CD4-positive, alpha-beta T cell treated with Interleukin-4 for 1 hour (primary cell): ENCODE measurements at regions not wholly inside any gene's neighbourhood (a gene's known extent, or its start where the extent isn't known, plus 50 kb on each side); places are given as distances from the start of the nearest gene placed in this dataset.

Source experiments
- DNase-seq, 2 donors: peaks; one replicate each; pipeline ENCODE4 v3.0.0-alpha.2; 2020 to 2022

DNA sequence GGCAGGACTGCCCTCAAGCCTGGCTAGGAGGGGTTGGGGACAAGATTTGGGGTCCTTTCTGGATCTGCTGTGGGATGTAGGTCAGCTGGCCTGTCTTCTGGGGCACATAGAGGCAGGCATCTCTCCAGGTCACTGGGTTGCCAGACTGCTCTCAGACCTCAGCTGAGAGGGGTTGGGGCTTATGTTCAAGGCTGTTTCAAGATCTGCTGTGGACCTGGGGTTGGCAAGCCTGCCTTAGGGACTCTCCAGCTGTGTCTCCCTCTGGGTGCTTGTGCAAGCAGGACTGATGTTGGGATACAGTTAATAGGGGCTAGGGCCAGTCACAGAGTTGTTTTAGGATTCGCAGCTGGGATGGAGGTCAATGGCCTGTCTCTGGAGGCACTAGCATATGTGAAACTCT is 363.0 kb upstream of the ST6GAL2 start:
- no peak for DNase-seq

- DNase-seq = no peak
Measured at GRCh38 chr2:107255744-107256143, 369.8 kb upstream of the ST6GAL2 start.

DNA sequence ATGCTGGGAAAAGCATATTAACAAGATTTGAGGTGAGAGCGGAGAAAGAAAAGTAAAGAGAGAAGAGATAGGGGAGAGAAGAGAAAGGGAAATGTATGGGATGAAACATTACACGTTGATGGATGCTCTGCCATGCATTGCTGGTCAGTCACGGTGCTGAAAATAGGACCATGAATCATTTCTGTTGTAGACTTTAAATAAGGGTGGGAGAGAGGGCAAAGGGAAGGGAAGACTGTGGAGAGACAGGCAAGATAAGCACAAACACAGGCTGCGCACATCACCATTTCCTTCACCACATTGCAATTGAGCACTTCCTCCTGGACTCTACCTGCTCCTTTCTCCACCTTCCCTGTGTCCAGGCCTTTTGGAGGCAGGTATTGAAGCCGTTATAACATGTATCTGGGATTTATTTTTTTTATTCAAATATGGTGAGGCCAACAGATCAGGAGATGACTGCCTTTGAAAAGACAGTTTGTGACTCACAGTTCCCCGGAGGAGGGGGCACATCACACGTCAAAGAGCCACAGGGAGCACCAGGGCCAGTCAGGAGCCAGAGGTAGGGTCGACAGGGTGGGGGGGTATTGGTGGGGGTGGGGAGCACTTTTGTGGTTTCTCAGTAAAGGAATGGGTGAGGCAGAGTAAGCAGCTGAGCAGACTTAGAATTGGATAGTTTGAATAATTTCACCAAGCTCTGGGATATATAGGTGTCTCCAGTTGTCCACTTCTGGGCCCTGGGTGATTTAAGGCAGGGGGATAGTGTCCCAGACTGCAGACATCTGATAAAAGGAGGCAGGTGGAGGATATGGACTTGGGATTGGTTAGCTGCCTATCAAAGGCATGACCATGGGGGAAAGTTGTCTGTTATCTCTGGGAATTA is 372.8 kb upstream of the ST6GAL2 start:
- DNase-seq = no peak

GRCh38 chr2:107259408-107260195 is 373.6 kb upstream of the ST6GAL2 start:
- no peak for DNase-seq

GRCh38 chr2:107263628-107264027 is 377.7 kb upstream of the ST6GAL2 start:
- DNase-seq = no peak

DNA sequence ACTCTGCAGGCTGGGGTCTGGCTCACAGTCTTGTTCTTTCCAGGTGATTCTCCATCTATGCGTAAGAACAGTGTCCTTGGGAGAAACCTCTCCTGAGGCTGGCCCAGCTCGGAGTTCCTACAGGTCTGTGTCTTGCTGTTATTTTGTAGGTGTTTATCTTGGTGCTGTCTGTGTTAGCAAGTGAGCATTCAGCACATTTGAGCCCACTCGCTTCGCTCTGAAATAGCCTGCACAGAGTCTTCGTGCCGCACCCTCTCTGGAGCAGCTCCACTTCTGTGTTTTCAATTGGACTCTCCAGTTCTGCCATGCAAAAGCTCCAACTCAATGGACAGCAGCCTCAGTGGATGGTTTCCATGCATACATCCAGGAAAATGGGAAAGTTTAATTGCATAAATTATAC is 378.2 kb upstream of the ST6GAL2 start:
- DNase-seq = no peak

DNA sequence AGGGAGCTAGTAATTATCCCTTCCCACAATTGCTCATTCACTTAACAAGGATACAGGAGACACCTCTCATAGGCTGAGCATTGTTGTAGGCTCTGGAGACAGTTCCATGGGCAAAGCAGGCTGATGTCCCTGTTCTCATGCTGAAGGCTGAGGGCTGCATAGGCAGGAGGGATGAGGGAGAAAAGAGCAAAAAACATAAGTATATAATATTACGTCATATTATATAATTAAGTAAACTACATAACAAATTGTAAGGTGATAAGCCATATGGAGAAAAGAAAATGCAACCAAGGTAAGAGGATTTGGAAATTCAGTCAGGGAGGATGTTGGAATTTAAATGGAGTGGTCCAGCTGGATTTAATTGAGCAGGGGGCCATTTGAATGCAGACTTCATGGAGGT is 380.6 kb upstream of the ST6GAL2 start:
- no peak for DNase-seq

GRCh38 chr2:107267086-107267485 is 381.1 kb upstream of the ST6GAL2 start:
- no peak for DNase-seq

DNA sequence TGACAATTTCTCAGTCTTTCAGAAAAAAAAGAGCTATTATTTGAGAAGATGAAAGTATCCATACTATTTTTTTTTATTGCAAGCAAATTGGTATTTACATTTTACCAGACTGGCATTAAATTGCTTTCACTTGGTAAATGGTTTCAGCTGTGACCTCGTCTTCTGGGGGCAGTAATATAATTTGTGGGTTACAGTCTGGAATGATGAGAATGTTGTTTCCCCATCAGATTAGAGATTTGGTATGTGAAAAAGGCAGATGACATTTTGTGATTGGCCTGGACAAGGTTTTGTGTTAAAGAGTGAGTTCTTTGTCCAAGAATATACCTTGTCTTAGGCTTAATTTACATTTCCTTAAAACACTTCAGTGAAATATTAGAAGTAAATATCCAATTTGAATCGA is 390.1 kb upstream of the ST6GAL2 start:
- no peak for DNase-seq

DNA sequence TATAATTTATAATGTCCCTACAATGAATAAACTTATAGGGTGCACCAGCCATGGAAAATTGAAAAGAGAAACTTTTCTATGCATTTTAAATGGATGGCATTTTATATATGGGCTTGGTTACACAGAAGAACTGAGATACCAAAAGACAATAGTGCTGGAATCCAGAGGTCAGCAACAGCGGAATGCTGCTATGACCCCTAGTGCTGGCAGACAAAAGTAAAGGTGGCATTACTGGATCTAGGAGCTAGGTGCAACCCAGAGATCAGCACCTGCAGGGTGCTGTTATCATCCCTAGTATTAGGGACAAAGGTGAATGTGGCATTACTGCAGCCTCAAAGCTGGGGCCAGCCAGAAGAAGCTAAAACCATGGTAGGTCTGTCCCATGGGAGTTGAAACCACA is 392.7 kb upstream of the ST6GAL2 start:
- no peak for DNase-seq

DNA sequence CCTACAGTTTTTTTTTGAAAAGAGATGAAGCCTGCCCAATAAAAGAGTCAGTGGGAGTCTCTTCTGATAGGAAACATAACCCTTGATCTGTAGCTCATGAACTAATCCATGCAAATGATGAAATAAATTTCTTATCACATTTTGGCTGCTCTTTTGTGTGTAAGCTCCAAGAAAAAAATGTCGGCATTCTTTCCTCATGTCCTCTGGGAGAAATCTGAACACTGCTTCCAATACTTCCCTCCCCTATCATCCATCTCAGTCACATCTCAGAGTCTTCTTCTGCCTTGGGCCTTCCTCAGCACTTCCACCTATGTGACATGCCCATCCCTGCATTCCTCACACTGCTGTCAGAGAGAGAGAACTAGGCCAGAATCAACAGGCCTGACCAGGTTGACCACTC is 395.7 kb upstream of the ST6GAL2 start:
- no peak for DNase-seq

DNA sequence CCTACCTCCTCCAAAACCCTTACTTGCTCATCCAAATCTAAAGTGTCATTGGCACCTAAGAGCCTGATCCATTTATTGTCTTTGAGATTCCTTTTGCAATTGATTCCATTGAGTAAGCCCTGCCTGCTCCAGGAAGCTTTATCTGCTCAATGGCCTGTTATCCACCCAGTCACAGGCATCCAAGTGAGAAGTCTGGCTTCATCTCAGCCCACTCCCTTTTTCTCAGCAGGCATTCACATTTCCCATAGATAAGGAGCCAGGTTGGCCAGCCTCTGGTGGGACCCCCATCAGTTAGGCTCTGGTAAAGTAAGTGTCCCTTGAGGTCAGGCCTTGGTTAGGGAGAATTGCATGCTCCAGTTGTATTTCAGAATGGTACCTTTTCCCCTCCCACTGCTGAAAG is 396.2 kb upstream of the ST6GAL2 start:
- no peak for DNase-seq

DNA sequence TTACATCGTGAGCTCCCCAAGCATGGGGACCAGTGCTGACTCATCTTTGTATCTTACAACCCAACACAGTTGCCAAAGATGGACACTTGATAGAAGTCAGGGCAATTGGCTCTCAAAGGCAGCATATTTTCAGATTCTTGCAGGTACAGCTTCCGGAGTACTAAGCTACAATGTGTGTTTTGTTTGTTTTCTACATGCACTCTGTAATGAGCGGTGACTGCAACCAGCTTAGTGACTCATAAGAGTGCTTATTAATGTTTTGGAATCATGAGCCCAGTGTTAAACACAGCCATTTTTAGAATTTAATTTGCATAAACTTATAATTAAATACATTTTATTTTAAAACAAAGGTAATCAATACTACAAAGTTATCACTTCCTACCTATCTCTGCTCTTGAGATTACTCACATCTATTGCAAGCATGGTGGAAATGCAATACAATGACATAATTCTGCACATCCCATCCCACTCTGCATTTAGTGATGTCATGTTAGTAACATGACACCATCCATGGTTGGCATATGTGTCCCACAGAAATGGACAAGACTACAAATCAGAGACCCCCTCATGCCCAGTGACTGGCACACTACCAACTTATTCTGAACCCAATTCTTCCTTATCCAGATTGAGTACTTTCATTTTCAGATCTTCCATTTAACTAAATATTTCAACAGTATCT is 399.8 kb upstream of the ST6GAL2 start:
- DNase-seq = no peak

- no peak for DNase-seq
Measured at GRCh38 chr2:107290041-107290440, 404.1 kb upstream of the ST6GAL2 start.

- no peak for DNase-seq
Measured at GRCh38 chr2:107303964-107304363, 418.0 kb upstream of the ST6GAL2 start.

GRCh38 chr2:107305966-107306365 is 420.0 kb upstream of the ST6GAL2 start:
- no peak for DNase-seq

DNA sequence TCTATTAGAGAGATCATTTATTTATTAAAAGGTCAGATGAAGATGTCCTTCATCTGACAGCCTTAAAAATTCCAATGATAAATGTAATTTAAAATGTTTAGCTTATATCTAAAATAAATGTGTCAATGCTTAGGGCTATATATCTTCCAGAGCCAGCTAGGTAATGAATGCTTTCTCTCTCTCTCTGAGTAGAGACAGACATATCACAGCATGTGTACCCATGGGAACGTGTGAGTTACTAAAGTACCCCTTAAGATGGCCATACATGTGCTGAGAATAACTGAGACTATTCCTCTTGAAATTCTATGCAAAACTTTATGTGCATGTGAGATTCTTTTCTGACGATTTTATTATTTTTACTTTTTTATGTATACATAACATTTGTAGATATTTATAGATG is 420.9 kb upstream of the ST6GAL2 start:
- DNase-seq = no peak

DNA sequence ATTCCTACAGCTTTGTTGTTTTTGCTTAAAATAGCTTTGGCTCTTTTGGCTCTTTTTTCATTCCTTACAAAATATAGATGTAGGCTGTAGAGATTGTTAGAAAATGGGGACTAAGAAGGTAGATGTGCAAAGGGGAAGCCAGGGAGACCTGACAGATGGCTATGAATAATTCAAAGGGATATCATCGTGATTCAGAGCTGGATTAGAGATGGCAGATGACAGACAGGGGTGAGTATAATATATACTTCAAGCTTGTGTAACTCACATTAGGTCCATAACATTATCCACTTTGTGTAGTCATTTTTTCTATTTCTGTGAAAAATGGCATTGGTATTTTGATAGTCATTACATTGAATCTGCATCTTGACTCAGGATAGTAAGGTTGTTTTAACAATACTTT is 422.9 kb upstream of the ST6GAL2 start:
- no peak for DNase-seq

- no peak for DNase-seq
Measured at GRCh38 chr2:107312240-107312639, 426.3 kb upstream of the ST6GAL2 start.

DNA sequence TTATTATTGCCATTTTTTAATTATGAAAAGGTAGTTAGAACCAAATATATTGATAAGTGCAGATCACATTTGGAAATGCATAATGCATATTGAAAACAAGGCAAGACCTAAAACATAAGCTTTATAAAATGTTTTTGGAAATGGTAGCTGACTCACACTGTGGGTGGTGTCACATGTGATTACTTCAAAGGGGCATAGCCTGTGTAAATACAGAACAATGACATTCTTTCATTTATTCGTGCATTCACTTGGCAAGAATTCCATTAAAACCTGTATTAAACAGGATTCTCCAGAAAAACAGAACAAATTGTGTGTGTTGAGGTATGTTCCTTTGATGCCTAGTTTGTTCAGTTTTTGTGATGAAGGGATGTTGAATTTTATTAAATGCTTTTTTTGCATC is 427.3 kb upstream of the ST6GAL2 start:
- DNase-seq = no peak

DNA sequence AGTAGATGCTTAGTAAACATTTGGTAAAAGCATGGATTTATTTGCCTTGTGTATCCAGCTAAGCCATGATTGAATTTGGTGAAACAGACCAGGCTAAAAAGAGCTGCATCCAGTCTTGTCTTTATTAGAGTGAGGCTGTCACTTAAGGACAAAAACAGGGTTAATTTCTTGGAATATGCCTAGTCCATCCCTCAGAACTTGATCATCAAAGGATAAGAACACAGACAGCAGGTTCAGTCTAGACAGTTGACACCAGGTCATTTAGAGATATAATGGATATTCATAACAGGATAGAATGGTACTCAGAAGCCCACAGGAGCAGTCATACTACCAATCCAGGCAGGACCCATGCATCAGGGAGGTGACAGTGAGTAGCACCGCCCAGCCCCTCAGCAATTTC is 434.9 kb upstream of the ST6GAL2 start:
- no peak for DNase-seq

- no peak for DNase-seq
Measured at GRCh38 chr2:107322416-107322815, 436.4 kb upstream of the ST6GAL2 start.

DNA sequence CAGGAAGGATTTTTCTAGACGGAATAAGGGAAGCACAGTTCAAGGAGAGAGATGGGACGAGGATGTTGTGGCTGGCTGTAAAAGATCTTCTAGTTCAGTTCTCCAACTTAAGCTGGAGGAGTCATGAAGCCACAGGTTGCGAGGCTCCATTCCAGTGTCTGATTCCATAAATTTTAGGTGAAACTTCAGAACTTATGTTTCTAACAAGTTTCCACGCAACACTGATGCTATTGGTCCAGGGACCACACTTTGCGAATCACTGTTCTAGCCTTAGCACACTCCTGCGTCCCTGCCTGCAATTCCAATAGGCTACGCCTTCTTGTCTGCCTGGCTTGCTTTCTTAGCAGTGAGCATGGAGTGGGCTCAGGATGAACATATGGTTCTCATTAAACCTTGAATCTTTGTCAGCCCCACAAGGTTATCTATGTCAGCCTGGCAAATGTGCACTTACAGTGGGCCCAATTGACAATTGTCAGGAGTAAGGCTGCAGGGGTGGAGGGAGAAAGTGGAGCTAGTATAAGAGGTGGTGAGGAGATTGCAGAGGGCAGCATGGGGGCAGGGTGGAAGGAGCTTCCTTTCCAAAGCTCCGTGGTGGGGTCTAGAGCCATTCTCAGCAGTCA is 438.1 kb upstream of the ST6GAL2 start:
- DNase-seq = no peak
